ENCODE measurements at regions not wholly inside any gene's neighbourhood (a gene's known extent, or its start where the extent isn't known, plus 50 kb on each side); places are given as distances from the start of the nearest gene placed in this dataset.

- TF ChIP-seq CTCF (IDR thresholded peaks at IDR 0.05; ENCODE audit: extremely low read depth, low read depth, low read length): no peak
- H3K9me3 ChIP-seq (ENCODE audit: low read depth, low read length): peaks cover 2% of the 10 kb centered on the region
- no peaks in the 10 kb centered on the region for H3K27me3 ChIP-seq (ENCODE audit: insufficient read depth, low read length)
- no peak overlapping the region for H3K27ac ChIP-seq (ENCODE audit: low read depth, low read length)
- no peak for DNase-seq (ENCODE audit: insufficient read length, low spot score, missing footprints)
- no peaks in the 10 kb centered on the region for H3K79me2 ChIP-seq (ENCODE audit: insufficient read depth, low read length)
- H3K36me3 ChIP-seq (ENCODE audit: insufficient read depth, low read length): no peaks in the 10 kb centered on the region
- H3K4me1 ChIP-seq (ENCODE audit: insufficient read depth, low read length): no peaks in the 10 kb centered on the region
- H3K4me2 ChIP-seq (ENCODE audit: insufficient read depth, low read length): no peak overlapping the region
- no peak overlapping the region for H2AFZ ChIP-seq (ENCODE audit: low read length)
- no peaks in the 10 kb centered on the region for H4K20me1 ChIP-seq (ENCODE audit: insufficient read depth, low read length)
- no peak overlapping the region for H3K4me3 ChIP-seq (ENCODE audit: insufficient read depth, low read length)
Observed at GRCh38 chr4:96525898-96526297, 686.0 kb downstream of the PDHA2 start.

GRCh38 chr4:96526625-96527024 lies 686.7 kb downstream of the PDHA2 start:
- no peak overlapping the region for H2AFZ ChIP-seq (ENCODE audit: low read length)
- H4K20me1 ChIP-seq (ENCODE audit: insufficient read depth, low read length): no peaks in the 10 kb centered on the region
- DNase-seq (ENCODE audit: insufficient read length, low spot score, missing footprints): no peak
- no peak overlapping the region for H3K4me2 ChIP-seq (ENCODE audit: insufficient read depth, low read length)
- no peaks in the 10 kb centered on the region for H3K79me2 ChIP-seq (ENCODE audit: insufficient read depth, low read length)
- H3K4me1 ChIP-seq (ENCODE audit: insufficient read depth, low read length): no peaks in the 10 kb centered on the region
- H3K36me3 ChIP-seq (ENCODE audit: insufficient read depth, low read length): no peaks in the 10 kb centered on the region
- H3K27me3 ChIP-seq (ENCODE audit: insufficient read depth, low read length): no peaks in the 10 kb centered on the region
- H3K9me3 ChIP-seq (ENCODE audit: low read depth, low read length): peaks cover 2% of the 10 kb centered on the region
- no peak overlapping the region for H3K4me3 ChIP-seq (ENCODE audit: insufficient read depth, low read length)
- TF ChIP-seq CTCF (IDR thresholded peaks at IDR 0.05; ENCODE audit: extremely low read depth, low read depth, low read length): no peak
- H3K27ac ChIP-seq (ENCODE audit: low read depth, low read length): no peak overlapping the region

GRCh38 chr4:96531836-96532235 lies 691.9 kb downstream of the PDHA2 start:
- Histone ChIP-seq H3K4me3 (ENCODE audit: insufficient read depth, low read length) (no peak overlapping the region), H2AFZ (ENCODE audit: low read length) (no peak overlapping the region), H3K79me2 (ENCODE audit: insufficient read depth, low read length) (no peaks in the 10 kb centered on the region), H3K4me2 (ENCODE audit: insufficient read depth, low read length) (no peak overlapping the region), H3K4me1 (ENCODE audit: insufficient read depth, low read length) (no peaks in the 10 kb centered on the region), H3K36me3 (ENCODE audit: insufficient read depth, low read length) (no peaks in the 10 kb centered on the region), H3K27ac (ENCODE audit: low read depth, low read length) (no peak overlapping the region), H3K27me3 (ENCODE audit: insufficient read depth, low read length) (no peaks in the 10 kb centered on the region), H4K20me1 (ENCODE audit: insufficient read depth, low read length) (no peaks in the 10 kb centered on the region), H3K9me3 (ENCODE audit: low read depth, low read length) (peaks cover 4% of the 10 kb centered on the region)
- no peak for TF ChIP-seq CTCF (IDR thresholded peaks at IDR 0.05; ENCODE audit: extremely low read depth, low read depth, low read length)
- DNase-seq (ENCODE audit: insufficient read length, low spot score, missing footprints): no peak

- no peaks in the 10 kb centered on the region for H3K9me3 ChIP-seq (ENCODE audit: low read depth, low read length)
- H3K27me3 ChIP-seq (ENCODE audit: insufficient read depth, low read length): no peaks in the 10 kb centered on the region
- H4K20me1 ChIP-seq (ENCODE audit: insufficient read depth, low read length): no peaks in the 10 kb centered on the region
- H2AFZ ChIP-seq (ENCODE audit: low read length): no peak overlapping the region
- no peaks in the 10 kb centered on the region for H3K4me1 ChIP-seq (ENCODE audit: insufficient read depth, low read length)
- H3K27ac ChIP-seq (ENCODE audit: low read depth, low read length): no peak overlapping the region
- H3K79me2 ChIP-seq (ENCODE audit: insufficient read depth, low read length): no peaks in the 10 kb centered on the region
- DNase-seq (ENCODE audit: insufficient read length, low spot score, missing footprints): no peak
- TF ChIP-seq CTCF (IDR thresholded peaks at IDR 0.05; ENCODE audit: extremely low read depth, low read depth, low read length): no peak
- H3K4me2 ChIP-seq (ENCODE audit: insufficient read depth, low read length): no peak overlapping the region
- H3K4me3 ChIP-seq (ENCODE audit: insufficient read depth, low read length): no peak overlapping the region
- no peaks in the 10 kb centered on the region for H3K36me3 ChIP-seq (ENCODE audit: insufficient read depth, low read length)
Observed at GRCh38 chr4:96543346-96543745, 703.5 kb downstream of the PDHA2 start.
